Inflammatory macrophage (primary cell): ENCODE measurements at regions not wholly inside any gene's neighbourhood (a gene's known extent, or its start where the extent isn't known, plus 50 kb on each side); places are given as distances from the start of the nearest gene placed in this dataset.

Experiments
- DNase-seq, 2 donors: peaks; one replicate each; pipeline ENCODE4 v3.0.0-alpha.2; 2020 to 2022

GRCh38 chr6:167494698-167495435 is 170.0 kb downstream of the TTLL2 start:
- DNase-seq: no peak

GRCh38 chr6:167495506-167496401 is 170.9 kb downstream of the TTLL2 start:
- no peak for DNase-seq

GRCh38 chr6:167496707-167497106 is 171.8 kb downstream of the TTLL2 start:
- DNase-seq: no peak

- DNase-seq: no peak
Observed at GRCh38 chr6:167497428-167498056, 172.7 kb downstream of the TTLL2 start.

- no peak for DNase-seq
Observed at GRCh38 chr6:167499161-167499660, 174.3 kb downstream of the TTLL2 start.

GRCh38 chr6:167500961-167501360 is 176.1 kb downstream of the TTLL2 start:
- DNase-seq: no peak

GRCh38 chr6:167501831-167502385 is 177.0 kb downstream of the TTLL2 start:
- DNase-seq: no peak

- DNase-seq: no peak
Observed at GRCh38 chr6:167502471-167502870, 177.6 kb downstream of the TTLL2 start.

- no peak for DNase-seq
Observed at GRCh38 chr6:167504385-167504961, 179.6 kb downstream of the TTLL2 start.

GRCh38 chr6:167505199-167505598 is 180.3 kb downstream of the TTLL2 start:
- DNase-seq: no peak

GRCh38 chr6:167505782-167506181 is 180.9 kb downstream of the TTLL2 start:
- DNase-seq: no peak

GRCh38 chr6:167506443-167507301 is 181.8 kb downstream of the TTLL2 start:
- no peak for DNase-seq

GRCh38 chr6:167507376-167507945 is 182.6 kb downstream of the TTLL2 start:
- no peak for DNase-seq

- no peak for DNase-seq
Observed at GRCh38 chr6:167508919-167509852, 184.3 kb downstream of the TTLL2 start.

- no peak for DNase-seq
Observed at GRCh38 chr6:167509853-167510220, 185.0 kb downstream of the TTLL2 start.

- DNase-seq: no peak
Observed at GRCh38 chr6:167510648-167511047, 185.8 kb downstream of the TTLL2 start.

- DNase-seq: peak in 1 of 2 donors; percentile 9
Observed at GRCh38 chr6:167512696-167513375, 187.9 kb downstream of the TTLL2 start.

GRCh38 chr6:167513778-167514177 is 188.9 kb downstream of the TTLL2 start:
- DNase-seq: no peak

GRCh38 chr6:167514524-167514923 is 189.6 kb downstream of the TTLL2 start:
- DNase-seq: no peak
